Osteoblast (primary cell): ENCODE measurements at regions not wholly inside any gene's neighbourhood (a gene's known extent, or its start where the extent isn't known, plus 50 kb on each side); places are given as distances from the start of the nearest gene placed in this dataset.
A peak's percentile ranks its signal among the peaks of the same experiment; 100 is the strongest.

Experiments used
- DNase-seq: peaks from one replicate; pipeline ENCODE4 v3.0.0; 2011; ENCODE audit warnings: low spot score, mixed read lengths; ENCODE audit not compliant: insufficient read length; ENCODE audit errors: missing footprints
- H2AFZ ChIP-seq: 2 replicates; pipeline ENCODE4 v1.6.0; 2011; ENCODE audit warnings: mild to moderate bottlenecking, low read length
- H3K27ac ChIP-seq: 2 replicates; pipeline ENCODE4 v1.5.1; 2011; ENCODE audit warnings: mild to moderate bottlenecking, low read depth, low read length, moderate library complexity
- H3K27me3 ChIP-seq: 2 replicates; pipeline ENCODE4 v1.6.0; 2012; ENCODE audit warnings: mild to moderate bottlenecking, control low read depth, inconsistent platforms, low read length, moderate library complexity; ENCODE audit not compliant: insufficient read depth
- H3K36me3 ChIP-seq: 2 replicates; pipeline ENCODE4 v1.5.1; 2011; ENCODE audit warnings: mild to moderate bottlenecking, low read length, control low read depth, moderate library complexity; ENCODE audit not compliant: insufficient read depth
- H3K4me1 ChIP-seq: 2 replicates; pipeline ENCODE4 v1.5.1; 2011; ENCODE audit warnings: mild to moderate bottlenecking, low read length, control low read depth, moderate library complexity; ENCODE audit not compliant: insufficient read depth
- H3K4me2 ChIP-seq: 2 replicates; pipeline ENCODE4 v1.6.0; 2011; ENCODE audit warnings: mild to moderate bottlenecking, low read length; ENCODE audit not compliant: insufficient read depth
- H3K4me3 ChIP-seq: fragments of 200-600 bp; sonication (generic); 3 replicates; pipeline ENCODE4 v1.5.1; 2012; ENCODE audit warnings: mild to moderate bottlenecking, low read length, inconsistent platforms; ENCODE audit not compliant: insufficient read depth
- H3K79me2 ChIP-seq: 2 replicates; pipeline ENCODE4 v1.6.0; 2012; ENCODE audit warnings: mild to moderate bottlenecking, low read length, control low read depth, inconsistent platforms; ENCODE audit not compliant: insufficient read depth
- H3K9me3 ChIP-seq: 2 replicates; pipeline ENCODE4 v1.5.1; 2011; ENCODE audit warnings: low read depth, low read length, control low read depth
- H4K20me1 ChIP-seq: 2 replicates; pipeline ENCODE4 v1.6.0; 2012; ENCODE audit warnings: mild to moderate bottlenecking, low read length, control low read depth; ENCODE audit not compliant: insufficient read depth
- CTCF ChIP-seq: IDR thresholded peaks from 2 replicates; pipeline ENCODE4 v1.5.1; 2011; ENCODE audit warnings: mild to moderate bottlenecking, low read depth, low read length, moderate library complexity; ENCODE audit errors: extremely low read depth

DNA sequence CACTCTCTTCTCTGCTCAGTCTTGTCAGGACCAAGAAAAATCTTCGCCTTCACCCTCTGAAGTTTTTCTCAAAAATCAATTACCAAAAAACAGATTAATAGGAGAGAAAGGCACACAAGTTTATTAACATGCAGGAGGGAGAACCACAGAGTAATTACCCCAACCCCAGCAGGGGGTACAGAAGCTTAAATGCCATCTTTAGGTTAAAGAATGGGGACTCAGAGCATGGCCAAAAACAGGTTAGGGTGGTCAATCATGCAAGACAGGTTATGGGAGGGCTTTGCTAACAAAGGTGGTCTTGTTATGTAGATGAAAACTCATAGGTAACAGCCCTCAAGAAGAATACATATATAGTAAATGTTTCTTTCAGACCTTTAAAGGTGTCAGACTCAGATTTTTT lies 100.5 kb upstream of the BTN3A2 start:
- no peak overlapping the region for H3K4me3 ChIP-seq
- DNase-seq = no peak
- no peak for TF ChIP-seq CTCF
- H3K9me3 ChIP-seq = no peaks in the 10 kb centered on the region
- no peak overlapping the region for H2AFZ ChIP-seq
- H3K27ac ChIP-seq = no peak overlapping the region
- H4K20me1 ChIP-seq = no peaks in the 10 kb centered on the region
- H3K4me2 ChIP-seq = no peak overlapping the region
- H3K79me2 ChIP-seq = no peaks in the 10 kb centered on the region
- H3K27me3 ChIP-seq = peaks cover 6% of the 10 kb centered on the region
- H3K4me1 ChIP-seq = no peaks in the 10 kb centered on the region
- H3K36me3 ChIP-seq = no peaks in the 10 kb centered on the region

DNA sequence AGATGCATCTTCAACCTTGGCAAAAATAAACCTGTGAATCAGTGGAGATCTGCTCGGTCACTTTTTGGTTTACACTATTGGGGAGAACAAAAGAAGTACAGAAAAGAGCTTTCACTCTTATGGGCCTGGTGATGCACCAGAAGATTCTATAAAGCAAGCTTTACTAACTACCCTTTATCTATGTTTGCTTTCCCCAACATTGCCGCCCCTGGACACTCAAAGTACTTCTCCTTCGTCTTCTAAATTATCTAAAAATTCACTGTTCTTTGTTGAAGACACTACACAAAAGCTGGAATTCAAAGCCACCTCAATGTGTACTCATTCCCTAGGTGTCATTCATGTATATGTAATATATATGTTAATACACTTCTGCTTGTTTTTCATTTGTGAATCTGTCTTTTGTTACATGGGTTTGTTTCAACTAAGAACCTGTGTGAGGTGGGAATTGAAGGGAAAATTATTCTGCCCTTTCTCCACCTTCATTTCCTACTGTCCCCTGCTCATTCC lies 97.9 kb upstream of the BTN3A2 start:
- Histone ChIP-seq H3K4me3 (no peak overlapping the region), H3K27me3 (no peaks in the 10 kb centered on the region), H4K20me1 (no peaks in the 10 kb centered on the region), H3K79me2 (no peaks in the 10 kb centered on the region), H3K27ac (no peak overlapping the region), H3K4me2 (no peak overlapping the region), H2AFZ (no peak overlapping the region), H3K36me3 (no peaks in the 10 kb centered on the region), H3K4me1 (peaks cover 15% of the 10 kb centered on the region), H3K9me3 (no peaks in the 10 kb centered on the region)
- no peak for DNase-seq
- no peak for TF ChIP-seq CTCF

DNA sequence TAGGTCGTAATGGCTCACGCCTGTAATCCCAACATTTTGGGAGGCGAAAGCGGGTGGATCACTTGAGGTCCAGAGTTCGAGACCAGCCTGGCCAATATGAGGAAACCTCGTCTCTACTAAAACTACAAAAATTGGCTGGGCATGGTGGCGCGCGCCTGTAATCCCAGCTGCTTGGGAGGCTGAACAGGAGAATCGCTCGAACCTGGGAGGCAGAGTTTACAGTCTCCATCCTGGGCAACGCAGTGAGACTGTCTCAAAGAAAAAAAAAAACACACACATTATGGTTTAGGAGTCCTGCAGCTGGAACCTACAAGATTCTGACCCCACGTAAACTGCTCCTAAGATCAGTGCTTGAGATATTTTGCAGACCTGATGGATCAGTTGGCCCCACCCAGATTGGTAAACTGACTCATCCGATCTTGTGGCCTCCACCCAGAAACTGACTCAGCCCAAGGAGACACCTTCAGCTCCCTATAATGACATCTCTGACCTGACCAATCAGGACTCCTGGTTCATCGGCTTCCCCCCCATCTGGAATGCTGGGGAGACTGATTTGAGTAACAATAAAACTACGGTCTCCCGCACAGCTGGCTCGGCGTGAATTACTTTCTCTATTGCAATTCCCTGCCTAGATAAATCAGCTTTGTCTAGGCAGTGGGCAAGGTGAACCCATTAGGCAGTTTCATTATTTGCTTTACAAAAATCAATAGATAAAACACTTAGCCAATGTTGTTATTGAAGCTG lies 96.2 kb upstream of the BTN3A2 start:
- peak; percentile 54 for DNase-seq
- Histone ChIP-seq H3K79me2 (no peaks in the 10 kb centered on the region), H3K36me3 (no peaks in the 10 kb centered on the region), H3K27me3 (no peaks in the 10 kb centered on the region), H3K9me3 (no peaks in the 10 kb centered on the region), H4K20me1 (no peaks in the 10 kb centered on the region), H2AFZ (peak overlapping the region; percentile 3), H3K4me1 (peaks cover 21% of the 10 kb centered on the region), H3K4me2 (peak overlapping the region; percentile 11), H3K4me3 (no peak overlapping the region), H3K27ac (no peak overlapping the region)
- no peak for TF ChIP-seq CTCF

GRCh38 chr6:26269531-26270485 lies 95.2 kb upstream of the BTN3A2 start:
- Histone ChIP-seq H3K9me3 (no peaks in the 10 kb centered on the region), H3K4me2 (peak overlapping the region; percentile 96), H3K36me3 (no peaks in the 10 kb centered on the region), H2AFZ (peak overlapping the region; percentile 93), H3K4me3 (peak overlapping the region; percentile 85), H3K79me2 (no peaks in the 10 kb centered on the region), H3K4me1 (peaks cover 29% of the 10 kb centered on the region), H3K27me3 (no peaks in the 10 kb centered on the region), H4K20me1 (no peaks in the 10 kb centered on the region), H3K27ac (peak overlapping the region; percentile 92)
- TF ChIP-seq CTCF = no peak
- DNase-seq = no peak
